ENCODE measurements at regions not wholly inside any gene's neighbourhood (a gene's known extent, or its start where the extent isn't known, plus 50 kb on each side); places are given as distances from the start of the nearest gene placed in this dataset.

- intact Hi-C loops (cut with DNase I) = no loop called here
- no peak for ATAC-seq
- DNase-seq (ENCODE audit: missing footprints) = no peak
Observed at GRCh38 chr12:63090716-63091115, 60.3 kb downstream of the AVPR1A start.

GRCh38 chr12:63086149-63086915 is 64.7 kb downstream of the AVPR1A start:
- DNase-seq (ENCODE audit: missing footprints) (no peak), ATAC-seq (peak; percentile 50)
- intact Hi-C loops (cut with DNase I) = no loop called here

GRCh38 chr12:63085120-63085519 is 65.9 kb downstream of the AVPR1A start:
- intact Hi-C loops (cut with DNase I) = no loop called here
- ATAC-seq (no peak), DNase-seq (ENCODE audit: missing footprints) (no peak)

GRCh38 chr12:63084501-63084900 is 66.5 kb downstream of the AVPR1A start:
- ATAC-seq = no peak
- intact Hi-C loops (cut with DNase I) = no loop called here
- no peak for DNase-seq (ENCODE audit: missing footprints)

- no peak for DNase-seq (ENCODE audit: missing footprints)
- intact Hi-C loops (cut with DNase I) = no loop called here
- ATAC-seq = no peak
Observed at GRCh38 chr12:63083046-63083445, 68.0 kb downstream of the AVPR1A start.

- ATAC-seq (no peak), DNase-seq (ENCODE audit: missing footprints) (no peak)
- intact Hi-C loops (cut with DNase I) = no loop called here
Observed at GRCh38 chr12:63079791-63080502, 71.1 kb downstream of the AVPR1A start.

- no peak for ATAC-seq
- DNase-seq (ENCODE audit: missing footprints) = no peak
- intact Hi-C loops (cut with DNase I) = no loop called here
Observed at GRCh38 chr12:63078906-63079305, 72.1 kb downstream of the AVPR1A start.

GRCh38 chr12:63075376-63076060 is 75.5 kb downstream of the AVPR1A start:
- ATAC-seq = peak; percentile 23
- intact Hi-C loops (cut with DNase I) = no loop called here

GRCh38 chr12:63070709-63071108 is 80.3 kb downstream of the AVPR1A start:
- no peak for ATAC-seq
- intact Hi-C loops (cut with DNase I) = no loop called here
- DNase-seq (ENCODE audit: missing footprints) = no peak

More at GRCh38 chr12:63075376-63076060, 75.5 kb downstream of the AVPR1A start:
- DNase-seq (ENCODE audit: missing footprints) = no peak

GRCh38 chr12:63069860-63070617 is 81.0 kb downstream of the AVPR1A start:
- no peak for DNase-seq (ENCODE audit: missing footprints)
- intact Hi-C loops (cut with DNase I) = loop anchor here (5.0 kb wide), 1 partner anchor 258 kb away; no protein-coding TSS in a partner anchor
- no peak for ATAC-seq

GRCh38 chr12:63068857-63069442 is 82.1 kb downstream of the AVPR1A start:
- intact Hi-C loops (cut with DNase I) = loop anchor here (5.0 kb wide), 1 partner anchor 257 kb away; no protein-coding TSS in a partner anchor
- DNase-seq (ENCODE audit: missing footprints) (no peak), ATAC-seq (no peak)

GRCh38 chr12:63066782-63067181 is 84.2 kb downstream of the AVPR1A start:
- intact Hi-C loops (cut with DNase I) = loop anchor here (5.0 kb wide), 1 partner anchor 254 kb away; no protein-coding TSS in a partner anchor
- no peak for DNase-seq (ENCODE audit: missing footprints)
- no peak for ATAC-seq

- ATAC-seq = no peak
- intact Hi-C loops (cut with DNase I) = loop anchor here (5.0 kb wide), 1 partner anchor 254 kb away; no protein-coding TSS in a partner anchor
- no peak for DNase-seq (ENCODE audit: missing footprints)
Observed at GRCh38 chr12:63066136-63066535, 84.9 kb downstream of the AVPR1A start.

- ATAC-seq = no peak
- intact Hi-C loops (cut with DNase I) = no loop called here
Observed at GRCh38 chr12:63064080-63064479, 86.9 kb downstream of the AVPR1A start.

GRCh38 chr12:63056649-63057048 is 94.4 kb downstream of the AVPR1A start:
- ATAC-seq = no peak
- intact Hi-C loops (cut with DNase I) = no loop called here

More at GRCh38 chr12:63064080-63064479, 86.9 kb downstream of the AVPR1A start:
- DNase-seq (ENCODE audit: missing footprints) = no peak

GRCh38 chr12:63052696-63053095 is 98.3 kb downstream of the AVPR1A start:
- ATAC-seq (no peak), DNase-seq (ENCODE audit: missing footprints) (no peak)
- intact Hi-C loops (cut with DNase I) = no loop called here

More at GRCh38 chr12:63056649-63057048, 94.4 kb downstream of the AVPR1A start:
- DNase-seq (ENCODE audit: missing footprints) = no peak

- ATAC-seq = no peak
Observed at GRCh38 chr12:63047146-63047545, 103.9 kb downstream of the AVPR1A start.

More at GRCh38 chr12:63047146-63047545, 103.9 kb downstream of the AVPR1A start:
- DNase-seq (ENCODE audit: missing footprints) = no peak
- intact Hi-C loops (cut with DNase I) = no loop called here
